Endothelial cell of umbilical vein (primary cell): ENCODE measurements at regions not wholly inside any gene's neighbourhood (a gene's known extent, or its start where the extent isn't known, plus 50 kb on each side); places are given as distances from the start of the nearest gene placed in this dataset.

Experiments
- BruUV-seq: library from RNA; stranded (reverse); fragments of 400-500 nt; replicated peaks from 2 replicates; lab custom pipeline; 2021; lab: Mats Ljungman, UMichigan
- CTCF ChIA-PET: fragments of 300-600, 350-600 bp; sonication (Branson Sonifier 250); formaldehyde crosslinking; loops from one replicate; lab custom pipeline; 2021; ENCODE audit warnings: antibody characterized with exemption, inconsistent platforms; lab: Charles Lee
- POLR2A ChIA-PET: fragments of 300-600, 350-600 bp; sonication (Branson Sonifier 250); formaldehyde crosslinking; loops from one replicate; lab custom pipeline; 2021; ENCODE audit warnings: antibody characterized with exemption, inconsistent platforms; lab: Charles Lee
- DNase-seq: peaks from one replicate; pipeline ENCODE4 v3.0.0-alpha.2; 2011; ENCODE audit warnings: low read depth, low spot score
- FAIRE-seq: peaks from 2 replicates; lab custom pipeline; 2011; peaks lifted over from hg19 to GRCh38; lab: Jason Lieb, UNC
- H2AFZ ChIP-seq: 2 replicates; pipeline ENCODE4 v1.6.0; 2012; ENCODE audit warnings: low read depth, low read length, control low read depth, inconsistent platforms
- H3K27ac ChIP-seq: 2 replicates; pipeline ENCODE4 v1.5.1; 2011; ENCODE audit warnings: low read depth, mild to moderate bottlenecking, control low read depth, low read length, moderate library complexity; ENCODE audit not compliant: insufficient read depth
- H3K27me3 ChIP-seq, 2 experiments: 2 replicates each; pipeline versions ENCODE4 v1.6.0 to v1.6.1; 2011; ENCODE audit warnings: low read length in 2 of 2, mixed read lengths in 1 of 2; ENCODE audit not compliant: control insufficient read depth in 2 of 2, insufficient read depth in 2 of 2
- H3K36me3 ChIP-seq, 2 experiments: 2 replicates in 1 of 2; 3 replicates in 1 of 2; pipeline ENCODE4 v1.5.1; 2011; ENCODE audit warnings: low read length in 2 of 2, mild to moderate bottlenecking in 1 of 2, moderate library complexity in 1 of 2; ENCODE audit not compliant: control insufficient read depth in 2 of 2, insufficient read depth in 2 of 2; ENCODE audit errors: extremely low read depth in 1 of 2
- H3K4me1 ChIP-seq: 3 replicates; pipeline ENCODE4 v1.5.1; 2011; ENCODE audit warnings: mild to moderate bottlenecking, low read length; ENCODE audit not compliant: control insufficient read depth, insufficient read depth; ENCODE audit errors: extremely low read depth
- H3K4me2 ChIP-seq: 2 replicates; pipeline ENCODE4 v1.6.1; 2011; ENCODE audit warnings: low read length, control low read depth, mixed read lengths; ENCODE audit not compliant: insufficient read depth
- H3K4me3 ChIP-seq, 3 experiments: fragments of 200-600 bp in 1 of 3; sonication (generic), shearing (Covaris generic) in 1 of 3; replicated peaks in 1 of 3; 2 replicates each; pipeline ENCODE4 v1.5.1; 2011 to 2016; ENCODE audit warnings: control low read depth in 3 of 3, low read length in 3 of 3, mild to moderate bottlenecking in 2 of 3, inconsistent platforms in 1 of 3, low read depth in 1 of 3, moderate library complexity in 1 of 3; ENCODE audit not compliant: insufficient read depth in 1 of 3
- H3K79me2 ChIP-seq: 2 replicates; pipeline ENCODE4 v1.6.0; 2012; ENCODE audit warnings: low read length, inconsistent platforms; ENCODE audit not compliant: control insufficient read depth, insufficient read depth
- H3K9ac ChIP-seq: replicated peaks from 2 replicates; pipeline ENCODE3; 2011; ENCODE audit warnings: low read length, control low read depth; ENCODE audit not compliant: insufficient read depth; ENCODE audit errors: extremely low read depth
- H3K9me1 ChIP-seq: replicated peaks from 3 replicates; pipeline ENCODE4 v1.6.0; 2011; ENCODE audit warnings: mild to moderate bottlenecking, low read length; ENCODE audit not compliant: control insufficient read depth, insufficient read depth; ENCODE audit errors: extremely low read depth
- H3K9me3 ChIP-seq: replicated peaks from 2 replicates; pipeline ENCODE4 v1.5.1; 2012; ENCODE audit warnings: low read length, inconsistent platforms; ENCODE audit not compliant: control insufficient read depth, insufficient read depth
- H4K20me1 ChIP-seq: replicated peaks from 2 replicates; pipeline ENCODE3; 2011; ENCODE audit warnings: mild to moderate bottlenecking, low read length; ENCODE audit not compliant: control insufficient read depth, insufficient read depth; ENCODE audit errors: extremely low read depth
- EZH2 ChIP-seq: IDR thresholded peaks from 2 replicates; pipeline ENCODE4 v1.6.1; 2012; ENCODE audit warnings: borderline replicate concordance, low read depth, mild to moderate bottlenecking, moderate library complexity, low read length, inconsistent platforms; ENCODE audit not compliant: severe bottlenecking
- FOS ChIP-seq: IDR thresholded peaks from 2 replicates; pipeline ENCODE4 v1.6.1; 2011; ENCODE audit warnings: mild to moderate bottlenecking, low read length, moderate library complexity, borderline replicate concordance; ENCODE audit not compliant: insufficient read depth
- GATA2 ChIP-seq: IDR thresholded peaks from 2 replicates; pipeline ENCODE4 v1.7.0; 2011; ENCODE audit warnings: low read depth, mild to moderate bottlenecking, moderate library complexity, mixed read lengths, low read length; ENCODE audit not compliant: insufficient read length, insufficient read depth
- JUN ChIP-seq: IDR thresholded peaks from 2 replicates; pipeline ENCODE4 v1.6.1; 2011; ENCODE audit warnings: borderline replicate concordance, low read depth; ENCODE audit not compliant: insufficient read length, insufficient read depth
- MYC ChIP-seq: IDR thresholded peaks from one replicate; pipeline ENCODE4 v1.6.1; 2011; ENCODE audit warnings: mild to moderate bottlenecking, low read depth, low read length
- POLR2A ChIP-seq: IDR thresholded peaks from 2 replicates; pipeline ENCODE4 v1.6.1; 2012; ENCODE audit warnings: low read depth, mild to moderate bottlenecking, control low read depth, low read length
- POLR2AphosphoS5 ChIP-seq: IDR thresholded peaks from 2 replicates; pipeline ENCODE4 v1.6.1; 2012; ENCODE audit warnings: low read depth, mild to moderate bottlenecking, control low read depth, low read length, moderate library complexity; ENCODE audit not compliant: insufficient read depth
- dilution Hi-C: fragments of 300-500 bp; cut with MboI; formaldehyde crosslinking; loops from one replicate; pipeline ENCODE4 v1.15.0; 2019; ENCODE audit warnings: low sequenced_read_pairs; ENCODE audit not compliant: extremely low pct_ligation_motif_present
- intact Hi-C: fragments of 100-400 bp; cut with micrococcal nuclease; formaldehyde crosslinking; loops from one replicate; pipeline ENCODE4 v1.10.0; 2022
- TF ChIP-seq, protein P1 (sequence below): IDR thresholded peaks from 2 replicates; pipeline ENCODE4 v1.6.1; 2011; ENCODE audit not compliant: insufficient read depth, insufficient read length
- TF ChIP-seq, protein P2 (sequence below), 2 donors: IDR thresholded peaks; 1 replicate in 1 of 2; 2 replicates in 1 of 2; pipeline ENCODE4 v1.5.1; 2011; ENCODE audit warnings: low read length in 2 of 2, mild to moderate bottlenecking in 2 of 2, moderate library complexity in 2 of 2, control low read depth in 1 of 2, inconsistent platforms in 1 of 2, low read depth in 1 of 2; ENCODE audit not compliant: insufficient read depth in 1 of 2; ENCODE audit errors: extremely low read depth in 1 of 2

DNA sequence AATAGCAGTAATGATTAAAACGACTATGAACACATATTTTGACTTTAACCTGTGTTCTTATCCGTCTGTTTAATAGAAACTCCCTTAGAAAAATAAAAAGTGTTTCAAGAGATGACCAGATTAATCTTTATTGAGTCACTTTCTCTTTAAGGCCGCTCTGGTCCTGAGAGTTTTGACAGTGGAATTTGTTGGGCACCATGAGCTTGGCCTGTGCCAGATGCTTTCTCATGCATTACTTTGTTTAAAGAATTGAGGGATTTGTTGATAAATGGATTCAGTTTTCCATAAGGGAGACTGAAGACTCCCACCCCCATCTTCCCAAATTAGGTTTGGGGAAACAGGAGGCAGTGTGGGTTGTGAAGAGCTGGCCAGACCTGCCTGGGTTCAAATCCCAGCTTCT lies 53.2 kb upstream of the ALX4 start:
- no peak overlapping the region for H3K4me2 ChIP-seq
- POLR2A ChIA-PET = no interaction called here
- dilution Hi-C loops = no loop called here

More for the DNA sequence above, 53.2 kb upstream of the ALX4 start:
- BruUV-seq = no TSS peak
- Histone ChIP-seq H3K9me1 (no peaks in the 10 kb centered on the region), H3K36me3 (no peaks in the 10 kb centered on the region), H3K4me3 (no peak overlapping the region), H4K20me1 (no peaks in the 10 kb centered on the region), H3K27ac (no peak overlapping the region), H3K9me3 (no peaks in the 10 kb centered on the region), H3K27me3 (peaks cover 4 to 6% of the 10 kb centered on the region in 2 experiments), H3K9ac (no peak overlapping the region), H3K79me2 (no peaks in the 10 kb centered on the region), H3K4me1 (no peaks in the 10 kb centered on the region), H2AFZ (no peak overlapping the region)
- DNase-seq = no peak
- CTCF ChIA-PET = interaction anchor here (0.7 to 1.7 kb wide), 3 partner anchors 11 to 230 kb away, joined by 3 read pairs; no protein-coding TSS in a partner anchor
- intact Hi-C loops = no loop called here
- TF ChIP-seq GATA2 (no peak), EZH2 (no peak), JUN (no peak), POLR2A (no peak), MYC (no peak), FOS (no peak), POLR2AphosphoS5 (no peak)
- TF ChIP-seq, protein P1, sequence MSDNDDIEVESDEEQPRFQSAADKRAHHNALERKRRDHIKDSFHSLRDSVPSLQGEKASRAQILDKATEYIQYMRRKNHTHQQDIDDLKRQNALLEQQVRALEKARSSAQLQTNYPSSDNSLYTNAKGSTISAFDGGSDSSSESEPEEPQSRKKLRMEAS = no peak
- TF ChIP-seq, protein P2, sequence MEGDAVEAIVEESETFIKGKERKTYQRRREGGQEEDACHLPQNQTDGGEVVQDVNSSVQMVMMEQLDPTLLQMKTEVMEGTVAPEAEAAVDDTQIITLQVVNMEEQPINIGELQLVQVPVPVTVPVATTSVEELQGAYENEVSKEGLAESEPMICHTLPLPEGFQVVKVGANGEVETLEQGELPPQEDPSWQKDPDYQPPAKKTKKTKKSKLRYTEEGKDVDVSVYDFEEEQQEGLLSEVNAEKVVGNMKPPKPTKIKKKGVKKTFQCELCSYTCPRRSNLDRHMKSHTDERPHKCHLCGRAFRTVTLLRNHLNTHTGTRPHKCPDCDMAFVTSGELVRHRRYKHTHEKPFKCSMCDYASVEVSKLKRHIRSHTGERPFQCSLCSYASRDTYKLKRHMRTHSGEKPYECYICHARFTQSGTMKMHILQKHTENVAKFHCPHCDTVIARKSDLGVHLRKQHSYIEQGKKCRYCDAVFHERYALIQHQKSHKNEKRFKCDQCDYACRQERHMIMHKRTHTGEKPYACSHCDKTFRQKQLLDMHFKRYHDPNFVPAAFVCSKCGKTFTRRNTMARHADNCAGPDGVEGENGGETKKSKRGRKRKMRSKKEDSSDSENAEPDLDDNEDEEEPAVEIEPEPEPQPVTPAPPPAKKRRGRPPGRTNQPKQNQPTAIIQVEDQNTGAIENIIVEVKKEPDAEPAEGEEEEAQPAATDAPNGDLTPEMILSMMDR (IDR thresholded peaks at IDR 0.05; ENCODE audit: extremely low read depth in 1 of 2, insufficient read depth in 1 of 2, low read depth in 1 of 2, low read length in 2 of 2) = no peak
- FAIRE-seq = no peak
